ENCODE measurements at regions not wholly inside any gene's neighbourhood (a gene's known extent, or its start where the extent isn't known, plus 50 kb on each side); places are given as distances from the start of the nearest gene placed in this dataset.

- TF ChIP-seq CTCF (conservative IDR thresholded peaks at IDR 0.05; ENCODE audit: low read depth, low read length), result no peak
- H3K4me3 ChIP-seq (ENCODE audit: low read length), result no peak overlapping the region
- no peak for DNase-seq (ENCODE audit: low read depth)
Observed at GRCh38 chrX:112577146-112577545, 102.6 kb downstream of the LHFPL1 start.

GRCh38 chrX:112571388-112571787 is 108.3 kb downstream of the LHFPL1 start:
- no peak for TF ChIP-seq CTCF (conservative IDR thresholded peaks at IDR 0.05; ENCODE audit: low read depth, low read length)
- H3K4me3 ChIP-seq (ENCODE audit: low read length), result no peak overlapping the region
- no peak for DNase-seq (ENCODE audit: low read depth)

GRCh38 chrX:112555831-112556230 is 123.9 kb downstream of the LHFPL1 start:
- no peak for DNase-seq (ENCODE audit: low read depth)
- TF ChIP-seq CTCF (conservative IDR thresholded peaks at IDR 0.05; ENCODE audit: low read depth, low read length), result no peak
- H3K4me3 ChIP-seq (ENCODE audit: low read length), result no peak overlapping the region

GRCh38 chrX:112545051-112545450 is 134.7 kb downstream of the LHFPL1 start:
- no peak for TF ChIP-seq CTCF (conservative IDR thresholded peaks at IDR 0.05; ENCODE audit: low read depth, low read length)
- no peak overlapping the region for H3K4me3 ChIP-seq (ENCODE audit: low read length)
- DNase-seq (ENCODE audit: low read depth), result no peak

- no peak for TF ChIP-seq CTCF (conservative IDR thresholded peaks at IDR 0.05; ENCODE audit: low read depth, low read length)
- H3K4me3 ChIP-seq (ENCODE audit: low read length), result no peak overlapping the region
- DNase-seq (ENCODE audit: low read depth), result no peak
Observed at GRCh38 chrX:112536544-112536943, 143.2 kb downstream of the LHFPL1 start.

GRCh38 chrX:112527903-112528302 is 151.8 kb downstream of the LHFPL1 start:
- TF ChIP-seq CTCF (conservative IDR thresholded peaks at IDR 0.05; ENCODE audit: low read depth, low read length), result no peak
- DNase-seq (ENCODE audit: low read depth), result no peak
- H3K4me3 ChIP-seq (ENCODE audit: low read length), result no peak overlapping the region

GRCh38 chrX:112521676-112522075 is 158.1 kb downstream of the LHFPL1 start:
- TF ChIP-seq CTCF (conservative IDR thresholded peaks at IDR 0.05; ENCODE audit: low read depth, low read length), result no peak
- H3K4me3 ChIP-seq (ENCODE audit: low read length), result no peak overlapping the region

More at GRCh38 chrX:112521676-112522075, 158.1 kb downstream of the LHFPL1 start:
- DNase-seq (ENCODE audit: low read depth), result no peak

Data from retinal pigment epithelial cell (primary cell).